DMS114 treated with DMSO at 0.1 percent for 48 hours (cell line): ENCODE measurements at regions not wholly inside any gene's neighbourhood (a gene's known extent, or its start where the extent isn't known, plus 50 kb on each side); places are given as distances from the start of the nearest gene placed in this dataset.
"Not testable (repeated sequence)": the region's sequence is repeated elsewhere in the genome, so short reads cannot be mapped to it uniquely, and the experiment has no call there.

Source experiments
- DNase-seq: peaks from one replicate; lab custom pipeline; 2025; ENCODE audit not compliant: unreplicated experiment; lab: John Stamatoyannopoulos, UW

- DNase-seq = no peak
Measured at GRCh38 chr4:33772582-33772981, 2471.7 kb downstream of the ARAP2 start.

- no peak for DNase-seq
Measured at GRCh38 chr4:33780952-33781791, 2463.1 kb downstream of the ARAP2 start.

- no peak for DNase-seq
Measured at GRCh38 chr4:33785843-33786242, 2458.5 kb downstream of the ARAP2 start.

- DNase-seq = no peak
Measured at GRCh38 chr4:33802578-33802977, 2441.7 kb downstream of the ARAP2 start.

- DNase-seq = no peak
Measured at GRCh38 chr4:33825685-33826084, 2418.6 kb downstream of the ARAP2 start.

- DNase-seq = not testable (repeated sequence)
Measured at GRCh38 chr4:33829356-33829755, 2415.0 kb downstream of the ARAP2 start.

GRCh38 chr4:33831442-33832066, 2412.8 kb downstream of the ARAP2 start:
- DNase-seq = no peak

- DNase-seq = not testable (repeated sequence)
Measured at GRCh38 chr4:33835764-33836163, 2408.6 kb downstream of the ARAP2 start.

- no peak for DNase-seq
Measured at GRCh38 chr4:33837043-33837838, 2407.1 kb downstream of the ARAP2 start.

- no peak for DNase-seq
Measured at GRCh38 chr4:33841120-33841519, 2403.2 kb downstream of the ARAP2 start.

GRCh38 chr4:33850371-33850902, 2393.9 kb downstream of the ARAP2 start:
- no peak for DNase-seq

GRCh38 chr4:33853670-33854069, 2390.6 kb downstream of the ARAP2 start:
- not testable (repeated sequence) for DNase-seq

GRCh38 chr4:33864290-33864859, 2379.9 kb downstream of the ARAP2 start:
- DNase-seq = no peak

- no peak for DNase-seq
Measured at GRCh38 chr4:33873791-33874190, 2370.5 kb downstream of the ARAP2 start.

GRCh38 chr4:33878710-33879109, 2365.6 kb downstream of the ARAP2 start:
- no peak for DNase-seq

GRCh38 chr4:33881176-33881575, 2363.1 kb downstream of the ARAP2 start:
- no peak for DNase-seq

GRCh38 chr4:33882246-33882990, 2361.9 kb downstream of the ARAP2 start:
- no peak for DNase-seq

- DNase-seq = no peak
Measured at GRCh38 chr4:33883111-33883510, 2361.2 kb downstream of the ARAP2 start.

GRCh38 chr4:33886356-33886755, 2358.0 kb downstream of the ARAP2 start:
- DNase-seq = no peak

GRCh38 chr4:33890841-33891240, 2353.5 kb downstream of the ARAP2 start:
- DNase-seq = no peak
